ENCODE measurements at regions not wholly inside any gene's neighbourhood (a gene's known extent, or its start where the extent isn't known, plus 50 kb on each side); places are given as distances from the start of the nearest gene placed in this dataset.

GRCh38 chr4:187178084-187178483 is 454.4 kb upstream of the FAT1 start:
- ChIA-PET POLR2A (ENCODE audit: partially characterized antibody) (no interaction called here), CTCF (ENCODE audit: partially characterized antibody) (interaction anchor here (0.7 kb wide), 1 partner anchor 390 kb away, joined by 3 read pairs; no protein-coding TSS in a partner anchor)
- H3K9me3 ChIP-seq (ENCODE audit: insufficient read depth in 2 of 2, low read depth in 1 of 2, low read length in 1 of 2): no peaks in the 10 kb centered on the region
- H4K8ac ChIP-seq (ENCODE audit: extremely low read depth, insufficient read depth, low read length): no peak overlapping the region
- H2AK5ac ChIP-seq (ENCODE audit: low read depth, low read length): no peak overlapping the region
- no peak overlapping the region for H2BK20ac ChIP-seq (ENCODE audit: low read length)
- no peak overlapping the region for H3K4ac ChIP-seq (replicated peaks; ENCODE audit: insufficient read length, low read depth, low read length)
- H3K23me2 ChIP-seq (ENCODE audit: low read depth, low read length): no peaks in the 10 kb centered on the region; the same call in 1 of the 2 replicates
- no peak overlapping the region for H3K23ac ChIP-seq (ENCODE audit: insufficient read length)
- H3K4me2 ChIP-seq (ENCODE audit: insufficient read depth in 1 of 2, low read depth in 2 of 2, low read length in 2 of 2): no peak overlapping the region
- no peak overlapping the region for H2BK12ac ChIP-seq (ENCODE audit: low read depth, low read length)
- H2BK5ac ChIP-seq (ENCODE audit: low read depth, low read length): no peak overlapping the region
- no peaks in the 10 kb centered on the region for H3K36me3 ChIP-seq (ENCODE audit: control insufficient read depth in 2 of 4, insufficient read depth in 4 of 4, low read length in 3 of 4)
- no peak overlapping the region for H3K27ac ChIP-seq (ENCODE audit: low read depth, low read length)
- no peaks in the 10 kb centered on the region for H4K20me1 ChIP-seq (replicated peaks in 1 of 2; ENCODE audit: control insufficient read depth in 1 of 2, insufficient read depth in 2 of 2, low read length in 2 of 2)
- H3K4me3 ChIP-seq (ENCODE audit: extremely low read depth in 1 of 4, insufficient read depth in 2 of 4, low read depth in 3 of 4, low read length in 4 of 4): no peak overlapping the region
- no peak for DNase-seq (ENCODE audit: low read depth in 1 of 2, low spot score in 2 of 2)
- no peak overlapping the region for H2AFZ ChIP-seq (ENCODE audit: low read length)
- peaks cover 0 to 3% (median under 1%) of the 10 kb centered on the region in 4 experiments; a peak in 2 of 7 replicates for H3K4me1 ChIP-seq (replicated peaks in 1 of 4; ENCODE audit: control insufficient read depth in 3 of 4, insufficient read depth in 4 of 4, low read length in 3 of 4)
- peaks cover 0 to 1% (median 0%) of the 10 kb centered on the region in 4 experiments; a peak in 1 of 7 replicates for H3K27me3 ChIP-seq (replicated peaks in 1 of 4; ENCODE audit: control insufficient read depth in 3 of 4, extremely low read depth in 1 of 4, insufficient read depth in 3 of 4, low read length in 3 of 4)
- no peak overlapping the region for H3K18ac ChIP-seq (ENCODE audit: extremely low read depth, low read length)
- no peak overlapping the region for H3K14ac ChIP-seq (ENCODE audit: insufficient read length)
- no peak overlapping the region for H3K56ac ChIP-seq (replicated peaks; ENCODE audit: insufficient read length, low read depth, low read length)
- FAIRE-seq: no peak
- no peak overlapping the region for H4K91ac ChIP-seq (replicated peaks; ENCODE audit: insufficient read length, low read length)
- no peaks in the 10 kb centered on the region for H3K79me2 ChIP-seq (ENCODE audit: control insufficient read depth in 1 of 2, insufficient read depth in 2 of 2, low read length in 2 of 2)
- H2BK15ac ChIP-seq (ENCODE audit: low read length): no peak overlapping the region
- no peak overlapping the region for H3K9ac ChIP-seq (replicated peaks in 1 of 4; ENCODE audit: extremely low read depth in 1 of 4, low read depth in 3 of 4, low read length in 3 of 4)
- H3K79me1 ChIP-seq (ENCODE audit: low read depth, low read length): no peaks in the 10 kb centered on the region
- no peak for TF ChIP-seq POLR2AphosphoS5 (IDR thresholded peaks at IDR 0.05; ENCODE audit: low read depth, low read length)
- no peak for TF ChIP-seq SUZ12 (IDR thresholded peaks at IDR 0.05; ENCODE audit: low read length)
- TF ChIP-seq BRCA1 (IDR thresholded peaks at IDR 0.05; ENCODE audit: low read depth, low read length): no peak
- WGBS, 2 experiments (ENCODE audit: extremely low coverage in 1 of 2, insufficient coverage in 1 of 2, insufficient read length in 1 of 2, insufficient replicate concordance in 2 of 2, low coverage in 1 of 2, low lambda C conversion rate in 2 of 2, missing lambda C conversion rate in 1 of 2): 85% methylated on average over 6 of the region's 6 CpGs; no CpG with 5 or more reads in 1 of the 2 experiments
- no peak overlapping the region for H4K5ac ChIP-seq (ENCODE audit: insufficient read length, low read depth, low read length)
- no peak overlapping the region for H2BK120ac ChIP-seq (replicated peaks; ENCODE audit: low read depth, low read length)

All from H1 (cell line).